ENCODE measurements at regions not wholly inside any gene's neighbourhood (a gene's known extent, or its start where the extent isn't known, plus 50 kb on each side); places are given as distances from the start of the nearest gene placed in this dataset.

GRCh38 chr2:49416252-49416651, 261.9 kb upstream of the FSHR start:
- Mint-ChIP-seq H3K9me3 (no peaks in the 10 kb centered on the region), H3K36me3 (ENCODE audit: low read depth) (no peaks in the 10 kb centered on the region), H3K27me3 (ENCODE audit: low read depth) (peaks cover 5% of the 10 kb centered on the region), H3K27ac (ENCODE audit: unreplicated experiment) (no peak overlapping the region), H3K4me1 (no peaks in the 10 kb centered on the region), H3K4me3 (no peak overlapping the region)
- DNase-seq (ENCODE audit: low read depth, low spot score), result no peak
- no peak for TF ChIP-seq CTCF (conservative IDR thresholded peaks at IDR 0.05)

DNA sequence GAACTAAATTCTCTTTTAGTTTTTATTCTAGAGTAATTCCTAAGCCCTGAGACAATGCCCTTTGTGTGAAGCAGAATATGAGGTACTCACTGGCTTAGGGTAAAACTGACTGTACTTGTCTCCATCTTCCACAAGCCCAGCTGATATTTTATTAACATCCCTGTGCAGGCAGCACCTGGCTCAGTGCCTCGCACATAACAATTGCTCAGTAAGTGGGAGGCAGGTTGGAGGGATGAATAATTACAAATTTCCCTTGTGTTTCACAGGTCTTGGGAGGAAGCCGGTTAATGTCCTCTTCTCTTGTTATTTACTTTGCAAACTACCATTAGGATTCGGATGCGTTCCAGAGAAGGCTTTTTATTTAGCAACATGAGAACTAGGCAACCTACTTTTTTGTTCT, 249.8 kb upstream of the FSHR start:
- Mint-ChIP-seq H3K4me3 (no peak overlapping the region), H3K9me3 (no peaks in the 10 kb centered on the region), H3K36me3 (ENCODE audit: low read depth) (no peaks in the 10 kb centered on the region), H3K4me1 (no peaks in the 10 kb centered on the region), H3K27ac (ENCODE audit: unreplicated experiment) (no peak overlapping the region), H3K27me3 (ENCODE audit: low read depth) (no peaks in the 10 kb centered on the region)
- no peak for DNase-seq (ENCODE audit: low read depth, low spot score)
- TF ChIP-seq CTCF (conservative IDR thresholded peaks at IDR 0.05), result no peak

GRCh38 chr2:49403637-49404036, 249.3 kb upstream of the FSHR start:
- H3K36me3 Mint-ChIP-seq (ENCODE audit: low read depth), result no peaks in the 10 kb centered on the region
- no peak for DNase-seq (ENCODE audit: low read depth, low spot score)
- H3K4me1 Mint-ChIP-seq, result no peaks in the 10 kb centered on the region
- no peak for TF ChIP-seq CTCF (conservative IDR thresholded peaks at IDR 0.05)
- no peak overlapping the region for H3K27ac Mint-ChIP-seq (ENCODE audit: unreplicated experiment)
- H3K27me3 Mint-ChIP-seq (ENCODE audit: low read depth), result no peaks in the 10 kb centered on the region
- H3K9me3 Mint-ChIP-seq, result no peaks in the 10 kb centered on the region
- H3K4me3 Mint-ChIP-seq, result no peak overlapping the region

DNA sequence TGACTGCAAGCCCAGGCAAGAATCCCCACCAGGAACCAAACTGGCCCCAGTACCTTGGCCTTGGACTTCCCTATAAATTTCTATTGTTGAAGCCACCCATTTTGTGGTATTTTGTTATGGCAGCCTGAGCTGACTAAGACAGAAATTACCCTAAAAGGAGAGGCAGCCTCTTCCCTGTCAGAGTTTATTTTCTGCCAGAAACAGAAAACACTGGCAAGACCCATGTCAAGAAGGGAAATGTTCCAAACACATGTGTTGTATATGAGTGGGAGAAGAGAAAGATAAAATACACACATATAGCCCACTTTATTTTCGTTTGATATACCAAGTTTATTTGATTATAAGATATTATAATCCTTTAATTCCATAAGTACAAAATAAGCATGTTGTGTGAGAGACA, 225.1 kb upstream of the FSHR start:
- TF ChIP-seq CTCF (conservative IDR thresholded peaks at IDR 0.05), result no peak
- no peak overlapping the region for H3K27ac Mint-ChIP-seq (ENCODE audit: unreplicated experiment)
- no peak for DNase-seq (ENCODE audit: low read depth, low spot score)
- H3K4me1 Mint-ChIP-seq, result no peaks in the 10 kb centered on the region
- no peaks in the 10 kb centered on the region for H3K36me3 Mint-ChIP-seq (ENCODE audit: low read depth)
- no peaks in the 10 kb centered on the region for H3K27me3 Mint-ChIP-seq (ENCODE audit: low read depth)
- no peak overlapping the region for H3K4me3 Mint-ChIP-seq
- peaks cover 7% of the 10 kb centered on the region for H3K9me3 Mint-ChIP-seq

GRCh38 chr2:49371128-49371701, 216.9 kb upstream of the FSHR start:
- Mint-ChIP-seq H3K4me1 (no peaks in the 10 kb centered on the region), H3K27ac (ENCODE audit: unreplicated experiment) (no peak overlapping the region), H3K9me3 (no peaks in the 10 kb centered on the region), H3K4me3 (no peak overlapping the region), H3K27me3 (ENCODE audit: low read depth) (peaks cover 3% of the 10 kb centered on the region), H3K36me3 (ENCODE audit: low read depth) (no peaks in the 10 kb centered on the region)
- no peak for TF ChIP-seq CTCF (conservative IDR thresholded peaks at IDR 0.05)
- no peak for DNase-seq (ENCODE audit: low read depth, low spot score)

DNA sequence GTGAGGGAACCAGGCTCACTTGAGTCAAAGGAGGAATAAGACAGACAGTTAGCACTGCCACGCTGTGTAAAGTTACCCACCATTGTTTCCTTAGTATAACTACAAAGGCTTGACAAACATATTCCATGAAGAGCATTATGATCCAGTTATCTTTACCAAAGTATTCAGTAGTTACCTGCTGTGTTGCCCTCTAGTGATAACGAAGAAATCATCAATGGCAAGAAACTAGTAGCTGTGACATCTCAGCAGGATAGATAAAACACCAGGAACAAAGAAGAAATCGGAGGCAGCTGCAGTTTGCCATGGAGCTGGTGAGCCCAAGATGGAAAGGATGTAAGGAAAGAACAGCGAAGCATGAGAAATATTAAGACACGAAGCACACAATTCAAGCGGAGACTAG, 215.3 kb upstream of the FSHR start:
- Mint-ChIP-seq H3K4me1 (no peaks in the 10 kb centered on the region), H3K27ac (ENCODE audit: unreplicated experiment) (no peak overlapping the region), H3K27me3 (ENCODE audit: low read depth) (peaks cover 3% of the 10 kb centered on the region), H3K4me3 (no peak overlapping the region), H3K9me3 (no peaks in the 10 kb centered on the region), H3K36me3 (ENCODE audit: low read depth) (no peaks in the 10 kb centered on the region)
- TF ChIP-seq CTCF (conservative IDR thresholded peaks at IDR 0.05), result no peak
- DNase-seq (ENCODE audit: low read depth, low spot score), result no peak
